Loucy (cell line): ENCODE measurements at regions not wholly inside any gene's neighbourhood (a gene's known extent, or its start where the extent isn't known, plus 50 kb on each side); places are given as distances from the start of the nearest gene placed in this dataset.

Experiments
- CTCF ChIP-seq: fragments of 200-600 bp; sonication (generic); conservative IDR thresholded peaks from 2 replicates; pipeline ENCODE4 v1.5.1; 2014; ENCODE audit warnings: mild to moderate bottlenecking, antibody characterized with exemption, low read length
- EZH2phosphoT487 ChIP-seq: fragments of 200-600 bp; IDR thresholded peaks from 2 replicates; pipeline ENCODE4 v1.6.1; 2018; ENCODE audit warnings: antibody characterized with exemption, mild to moderate bottlenecking, moderate library complexity, borderline replicate concordance

DNA sequence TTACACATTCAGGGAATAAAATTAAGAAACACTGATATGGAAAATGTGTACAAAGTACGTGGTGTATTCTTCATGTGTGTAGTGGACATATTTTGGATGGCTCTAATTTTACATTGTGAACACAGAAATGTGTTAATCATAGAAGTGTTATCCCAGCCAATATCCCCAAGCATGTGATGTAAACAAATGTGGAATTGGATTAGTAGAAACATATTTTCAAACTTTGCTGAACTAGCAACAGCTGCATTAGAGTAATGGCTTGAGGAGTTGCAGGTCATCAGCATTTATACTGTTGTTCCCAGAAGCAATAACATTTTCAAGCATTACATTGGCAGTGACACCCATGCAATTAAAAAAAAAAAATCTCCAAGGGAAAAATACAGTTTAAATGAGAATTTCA lies 600.6 kb downstream of the SLITRK1 start:
- TF ChIP-seq CTCF (no peak), EZH2phosphoT487 (no peak)
